Astrocyte of the spinal cord (primary cell): ENCODE measurements at regions not wholly inside any gene's neighbourhood (a gene's known extent, or its start where the extent isn't known, plus 50 kb on each side); places are given as distances from the start of the nearest gene placed in this dataset.

Source experiments
- DNase-seq: peaks from one replicate; pipeline ENCODE4 v3.0.0; 2011; ENCODE audit warnings: low read depth, low spot score
- H3K4me3 ChIP-seq: 2 replicates; pipeline ENCODE4 v1.5.1; 2011; ENCODE audit warnings: low read depth, mild to moderate bottlenecking, low read length, moderate library complexity
- CTCF ChIP-seq: IDR thresholded peaks from 2 replicates; pipeline ENCODE4 v1.5.1; 2012; ENCODE audit warnings: low read depth, mild to moderate bottlenecking, low read length, inconsistent platforms
- in situ Hi-C: cut with HindIII; loops from 2 replicates; pipeline ENCODE4 v1.10.0; 2017; ENCODE audit warnings: low sequenced_read_pairs

- no peak overlapping the region for H3K4me3 ChIP-seq
- no peak for TF ChIP-seq CTCF
- DNase-seq, result no peak
- in situ Hi-C loops, result no loop called here
Measured at GRCh38 chr5:103414604-103415003, 148.0 kb downstream of the NUDT12 start.

GRCh38 chr5:103411711-103412110, 150.9 kb downstream of the NUDT12 start:
- DNase-seq, result no peak
- no peak overlapping the region for H3K4me3 ChIP-seq
- TF ChIP-seq CTCF, result no peak
- in situ Hi-C loops, result no loop called here

GRCh38 chr5:103410172-103410571, 151.6 kb downstream of the MACIR start:
- TF ChIP-seq CTCF, result no peak
- no peak overlapping the region for H3K4me3 ChIP-seq
- in situ Hi-C loops, result no loop called here
- no peak for DNase-seq

- no peak for DNase-seq
- H3K4me3 ChIP-seq, result no peak overlapping the region
- no peak for TF ChIP-seq CTCF
- in situ Hi-C loops, result no loop called here
Measured at GRCh38 chr5:103409013-103409670, 150.6 kb downstream of the MACIR start.

GRCh38 chr5:103408408-103408807, 149.8 kb downstream of the MACIR start:
- in situ Hi-C loops, result no loop called here
- TF ChIP-seq CTCF, result no peak
- DNase-seq, result no peak

GRCh38 chr5:103407402-103407801, 148.8 kb downstream of the MACIR start:
- DNase-seq, result peak; percentile 29
- in situ Hi-C loops, result no loop called here
- no peak for TF ChIP-seq CTCF
- H3K4me3 ChIP-seq, result no peak overlapping the region

More at GRCh38 chr5:103408408-103408807, 149.8 kb downstream of the MACIR start:
- no peak overlapping the region for H3K4me3 ChIP-seq
